Astrocyte (in vitro differentiated cells and primary cell): ENCODE measurements at regions not wholly inside any gene's neighbourhood (a gene's known extent, or its start where the extent isn't known, plus 50 kb on each side); places are given as distances from the start of the nearest gene placed in this dataset.

Source experiments
- DNase-seq: peaks from one replicate; pipeline ENCODE4 v3.0.0-alpha.2; 2010; ENCODE audit warnings: low read depth
- FAIRE-seq: peaks from 2 replicates; lab custom pipeline; 2011; peaks lifted over from hg19 to GRCh38; lab: Jason Lieb, UNC
- H2AFZ ChIP-seq: 2 replicates; pipeline ENCODE4 v1.6.0; 2012; ENCODE audit warnings: low read depth, low read length, inconsistent platforms
- H3K27ac ChIP-seq: 2 replicates; pipeline ENCODE4 v1.5.1; 2011; ENCODE audit warnings: low read depth, low read length, inconsistent platforms
- H3K27me3 ChIP-seq: 2 replicates; pipeline ENCODE4 v1.6.0; 2011; ENCODE audit warnings: low read length, inconsistent platforms; ENCODE audit not compliant: insufficient read depth
- H3K36me3 ChIP-seq: 2 replicates; pipeline ENCODE4 v1.5.1; 2011; ENCODE audit warnings: low read length, inconsistent platforms; ENCODE audit not compliant: insufficient read depth
- H3K4me1 ChIP-seq: 2 replicates; pipeline ENCODE4 v1.5.1; 2011; ENCODE audit warnings: low read length, inconsistent platforms; ENCODE audit not compliant: insufficient read depth
- H3K4me2 ChIP-seq: 2 replicates; pipeline ENCODE4 v1.6.0; 2012; ENCODE audit warnings: low read length, inconsistent platforms
- H3K4me3 ChIP-seq: 2 replicates; pipeline ENCODE4 v1.5.1; 2011; ENCODE audit warnings: low read depth, mild to moderate bottlenecking, low read length, inconsistent platforms; ENCODE audit not compliant: insufficient read depth
- H3K79me2 ChIP-seq: 2 replicates; pipeline ENCODE4 v1.6.0; 2012; ENCODE audit warnings: mild to moderate bottlenecking, low read length, inconsistent platforms; ENCODE audit not compliant: insufficient read depth
- H3K9ac ChIP-seq: 2 replicates; pipeline ENCODE4 v1.6.0; 2012; ENCODE audit warnings: mild to moderate bottlenecking, low read length, inconsistent platforms
- H3K9me3 ChIP-seq: 2 replicates; pipeline ENCODE4 v1.5.1; 2012; ENCODE audit warnings: low read depth, mild to moderate bottlenecking, low read length, inconsistent platforms; ENCODE audit not compliant: insufficient read depth
- H4K20me1 ChIP-seq: 2 replicates; pipeline ENCODE4 v1.6.0; 2012; ENCODE audit warnings: low read length, inconsistent platforms; ENCODE audit not compliant: insufficient read depth
- H3K27ac Mint-ChIP-seq: one replicate; pipeline ENCODE4 v1.8.0; 2021; ENCODE audit warnings: mild to moderate bottlenecking, mixed read lengths; ENCODE audit not compliant: unreplicated experiment
- H3K27me3 Mint-ChIP-seq: one replicate; pipeline ENCODE4 v1.8.0; 2021; ENCODE audit warnings: low read depth, mixed read lengths; ENCODE audit not compliant: unreplicated experiment
- H3K36me3 Mint-ChIP-seq: one replicate; pipeline ENCODE4 v1.8.0; 2021; ENCODE audit warnings: low read depth, mixed read lengths; ENCODE audit not compliant: unreplicated experiment
- H3K4me1 Mint-ChIP-seq: one replicate; pipeline ENCODE4 v1.8.0; 2021; ENCODE audit warnings: low read depth, mixed read lengths; ENCODE audit not compliant: unreplicated experiment
- H3K4me3 Mint-ChIP-seq: one replicate; pipeline ENCODE4 v1.8.0; 2021; ENCODE audit warnings: mild to moderate bottlenecking, moderate library complexity, mixed read lengths; ENCODE audit not compliant: unreplicated experiment
- H3K9me3 Mint-ChIP-seq: one replicate; pipeline ENCODE4 v1.8.0; 2021; ENCODE audit warnings: mild to moderate bottlenecking, mixed read lengths; ENCODE audit not compliant: unreplicated experiment
- CTCF ChIP-seq: IDR thresholded peaks from 2 replicates; pipeline ENCODE4 v1.5.1; 2011; ENCODE audit warnings: low read depth, mild to moderate bottlenecking, inconsistent platforms, low read length, moderate library complexity; ENCODE audit not compliant: insufficient read depth
- EZH2 ChIP-seq: IDR thresholded peaks from 2 replicates; pipeline ENCODE4 v1.6.1; 2012; ENCODE audit warnings: mild to moderate bottlenecking, low read length, inconsistent platforms; ENCODE audit not compliant: insufficient read depth

DNA sequence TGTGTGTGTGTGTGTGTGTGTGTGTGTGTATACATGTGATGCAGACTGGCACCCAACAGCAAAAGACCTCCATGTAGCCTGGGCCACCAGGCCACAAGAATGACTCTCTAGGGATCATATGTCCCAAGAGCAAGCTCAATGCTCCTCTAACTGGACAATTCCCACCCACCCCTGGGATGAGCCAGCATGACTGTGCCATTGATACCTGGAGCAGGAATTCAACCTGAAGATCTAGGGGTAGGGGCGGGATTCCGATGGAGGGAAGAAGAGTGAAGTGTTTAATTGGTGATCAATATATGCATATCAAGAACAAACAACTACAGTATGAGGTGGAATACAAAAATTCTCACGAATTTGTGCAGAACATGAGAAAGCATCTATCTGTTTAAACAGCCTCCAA lies 136.2 kb downstream of the PSMG1 start:
- no peak overlapping the region for H3K27ac Mint-ChIP-seq
- Histone ChIP-seq H3K9ac (no peak overlapping the region), H4K20me1 (no peaks in the 10 kb centered on the region), H3K27ac (no peak overlapping the region), H3K4me2 (no peak overlapping the region), H3K36me3 (no peaks in the 10 kb centered on the region), H3K9me3 (no peaks in the 10 kb centered on the region), H3K79me2 (no peaks in the 10 kb centered on the region), H3K27me3 (no peaks in the 10 kb centered on the region), H2AFZ (no peak overlapping the region), H3K4me1 (peaks cover 7% of the 10 kb centered on the region), H3K4me3 (no peak overlapping the region)
- H3K36me3 Mint-ChIP-seq, result no peaks in the 10 kb centered on the region
- peaks cover 4% of the 10 kb centered on the region for H3K27me3 Mint-ChIP-seq
- FAIRE-seq (no peak), DNase-seq (no peak)
- peaks cover 19% of the 10 kb centered on the region for H3K4me1 Mint-ChIP-seq
- no peak overlapping the region for H3K4me3 Mint-ChIP-seq
- peaks cover 4% of the 10 kb centered on the region for H3K9me3 Mint-ChIP-seq
- no peak for TF ChIP-seq CTCF

DNA sequence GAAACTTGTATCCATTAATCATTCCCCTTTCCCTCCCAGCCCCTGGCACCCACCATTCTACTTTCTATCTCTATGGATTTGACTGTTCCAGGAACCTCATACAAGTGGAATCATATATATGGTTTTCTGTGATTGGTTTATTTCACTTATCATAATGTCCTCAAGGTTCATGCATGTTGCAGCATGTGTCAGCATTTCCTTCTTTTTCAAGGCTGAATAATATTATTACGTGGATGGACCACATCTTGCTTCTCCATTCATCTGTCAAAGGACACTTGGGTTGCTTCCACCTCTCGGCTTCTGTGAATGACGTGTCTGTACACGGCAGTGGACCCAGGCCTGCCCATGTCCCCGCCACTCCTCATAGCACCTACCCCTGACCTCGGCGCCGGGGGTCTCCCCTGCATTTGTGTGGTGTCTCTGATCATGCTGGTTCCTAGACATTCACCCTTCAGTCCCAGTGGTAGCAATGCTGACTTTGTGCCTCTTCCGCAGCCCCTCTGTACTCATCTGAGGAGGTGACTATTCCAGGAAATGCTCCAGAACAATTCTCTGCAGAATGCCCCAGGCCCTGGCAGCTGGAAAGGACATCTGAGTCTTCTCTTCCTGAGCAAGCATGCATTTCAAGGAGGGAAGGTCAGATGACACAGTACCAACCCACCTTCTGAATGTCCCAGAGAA lies 136.9 kb downstream of the PSMG1 start:
- Mint-ChIP-seq H3K9me3 (peaks cover 4% of the 10 kb centered on the region), H3K4me1 (peaks cover 14% of the 10 kb centered on the region), H3K27ac (peak overlapping the region; percentile 38), H3K36me3 (no peaks in the 10 kb centered on the region), H3K27me3 (peaks cover 4% of the 10 kb centered on the region), H3K4me3 (no peak overlapping the region)
- H3K9me3 ChIP-seq, result no peaks in the 10 kb centered on the region
- H3K36me3 ChIP-seq, result no peaks in the 10 kb centered on the region
- no peaks in the 10 kb centered on the region for H3K79me2 ChIP-seq
- H2AFZ ChIP-seq, result no peak overlapping the region
- FAIRE-seq, result no peak
- DNase-seq, result no peak
- no peaks in the 10 kb centered on the region for H3K27me3 ChIP-seq
- H3K27ac ChIP-seq, result no peak overlapping the region
- H3K4me3 ChIP-seq, result no peak overlapping the region
- no peak overlapping the region for H3K4me2 ChIP-seq
- no peak for TF ChIP-seq EZH2
- no peak for TF ChIP-seq CTCF
- peaks cover 3% of the 10 kb centered on the region for H3K4me1 ChIP-seq
- no peaks in the 10 kb centered on the region for H4K20me1 ChIP-seq
- no peak overlapping the region for H3K9ac ChIP-seq

- Histone ChIP-seq H3K9ac (no peak overlapping the region), H3K4me1 (no peaks in the 10 kb centered on the region), H2AFZ (no peak overlapping the region), H4K20me1 (no peaks in the 10 kb centered on the region), H3K9me3 (peaks cover 2% of the 10 kb centered on the region), H3K4me2 (no peak overlapping the region), H3K27me3 (no peaks in the 10 kb centered on the region), H3K79me2 (no peaks in the 10 kb centered on the region), H3K36me3 (no peaks in the 10 kb centered on the region), H3K4me3 (no peak overlapping the region), H3K27ac (no peak overlapping the region)
- Mint-ChIP-seq H3K27me3 (peaks cover 10% of the 10 kb centered on the region), H3K9me3 (peaks cover 4% of the 10 kb centered on the region), H3K36me3 (no peaks in the 10 kb centered on the region), H3K27ac (no peak overlapping the region), H3K4me3 (no peak overlapping the region), H3K4me1 (no peaks in the 10 kb centered on the region)
- DNase-seq (no peak), FAIRE-seq (no peak)
- no peak for TF ChIP-seq EZH2
- no peak for TF ChIP-seq CTCF
Observed at GRCh38 chr21:39041816-39042215, 141.4 kb downstream of the PSMG1 start.
